Activated CD4-positive, alpha-beta T cell treated with anti-CD3 and anti-CD28 coated beads for 36 hours (primary cell): ENCODE measurements at regions not wholly inside any gene's neighbourhood (a gene's known extent, or its start where the extent isn't known, plus 50 kb on each side); places are given as distances from the start of the nearest gene placed in this dataset.
"Not testable (repeated sequence)": the region's sequence is repeated elsewhere in the genome, so short reads cannot be mapped to it uniquely, and the experiment has no call there.

Source experiments
- ATAC-seq: fragments of 200-7000 bp; cut with Tn5 transposase; one replicate; pipeline ENCODE4 v1.10.0; 2021; ENCODE audit warnings: mild to moderate bottlenecking, moderate library complexity
- CTCF ChIA-PET: fragments of 350-600 bp; sonication (Branson Sonifier 250); formaldehyde crosslinking; loops from one replicate; lab custom pipeline; 2021; ENCODE audit warnings: antibody characterized with exemption; lab: Charles Lee
- POLR2A ChIA-PET: fragments of 350-600 bp; sonication (Branson Sonifier 250); formaldehyde crosslinking; loops from one replicate; lab custom pipeline; 2021; ENCODE audit warnings: antibody characterized with exemption, inconsistent platforms; lab: Charles Lee
- DNase-seq: peaks from one replicate; pipeline ENCODE4 v3.0.0-alpha.2; 2020
- H3K27ac Mint-ChIP-seq: one replicate; pipeline ENCODE4 v1.8.0; 2021; ENCODE audit warnings: mixed read lengths
- H3K27me3 Mint-ChIP-seq: one replicate; pipeline ENCODE4 v1.8.0; 2021; ENCODE audit warnings: mixed read lengths
- H3K36me3 Mint-ChIP-seq: one replicate; pipeline ENCODE4 v1.8.0; 2021; ENCODE audit warnings: low read depth, mixed read lengths
- H3K4me1 Mint-ChIP-seq: one replicate; pipeline ENCODE4 v1.8.0; 2021; ENCODE audit warnings: mixed read lengths
- H3K4me3 Mint-ChIP-seq: one replicate; pipeline ENCODE4 v1.8.0; 2021; ENCODE audit warnings: mild to moderate bottlenecking, moderate library complexity, mixed read lengths
- H3K9me3 Mint-ChIP-seq: one replicate; pipeline ENCODE4 v1.8.0; 2021; ENCODE audit warnings: low read depth, mixed read lengths
- intact Hi-C, 2 experiments: fragments of 100-400 bp; cut with DNase I in 1 of 2; cut with micrococcal nuclease in 1 of 2; formaldehyde crosslinking; loops; one replicate each; pipeline versions ENCODE4 v1.14.2 to v1.15.1; 2022 to 2024; cut with DNase I, micrococcal nuclease

- H3K4me1 Mint-ChIP-seq, H3K27ac Mint-ChIP-seq, H3K36me3 Mint-ChIP-seq, intact Hi-C loops, H3K27me3 Mint-ChIP-seq, H3K9me3 Mint-ChIP-seq, H3K4me3 Mint-ChIP-seq, ATAC-seq, CTCF ChIA-PET, DNase-seq, POLR2A ChIA-PET: not testable (repeated sequence)
These were observed 298.0 kb upstream of the DLGAP1 start for GRCh38 chr18:4753151-4753550.

GRCh38 chr18:4751523-4751922 lies 296.4 kb upstream of the DLGAP1 start:
- ChIA-PET POLR2A (no interaction called here), CTCF (no interaction called here)
- Mint-ChIP-seq H3K27ac (no peak overlapping the region), H3K36me3 (no peaks in the 10 kb centered on the region), H3K27me3 (no peaks in the 10 kb centered on the region), H3K4me3 (no peak overlapping the region), H3K4me1 (no peaks in the 10 kb centered on the region), H3K9me3 (peaks cover 15% of the 10 kb centered on the region)
- intact Hi-C loops: no loop called here
- no peak for DNase-seq
- no peak for ATAC-seq

GRCh38 chr18:4750393-4751346 lies 295.6 kb upstream of the DLGAP1 start:
- ATAC-seq (no peak), DNase-seq (no peak)
- no peak overlapping the region for H3K27ac Mint-ChIP-seq
- intact Hi-C loops: no loop called here
- H3K9me3 Mint-ChIP-seq: peaks cover 12% of the 10 kb centered on the region
- no peaks in the 10 kb centered on the region for H3K27me3 Mint-ChIP-seq
- H3K4me3 Mint-ChIP-seq: no peak overlapping the region
- POLR2A ChIA-PET: no interaction called here
- CTCF ChIA-PET: interaction anchor here (0.8 to 0.9 kb wide), 2 partner anchors 879 to 1853 kb away, joined by 3 read pairs; no protein-coding TSS in a partner anchor
- H3K36me3 Mint-ChIP-seq: no peaks in the 10 kb centered on the region
- H3K4me1 Mint-ChIP-seq: no peaks in the 10 kb centered on the region

- ATAC-seq: no peak
- intact Hi-C loops: no loop called here
- Mint-ChIP-seq H3K9me3 (peaks cover 9% of the 10 kb centered on the region), H3K27ac (no peak overlapping the region), H3K36me3 (no peaks in the 10 kb centered on the region), H3K4me1 (no peaks in the 10 kb centered on the region), H3K27me3 (no peaks in the 10 kb centered on the region), H3K4me3 (no peak overlapping the region)
- no peak for DNase-seq
- CTCF ChIA-PET: interaction anchor here (1.0 kb wide), 1 partner anchor 67 kb away, joined by 3 read pairs; no protein-coding TSS in a partner anchor
- POLR2A ChIA-PET: no interaction called here
These were observed 293.9 kb upstream of the DLGAP1 start for GRCh38 chr18:4748975-4749374.

GRCh38 chr18:4734903-4735302 lies 279.8 kb upstream of the DLGAP1 start:
- POLR2A ChIA-PET: no interaction called here
- Mint-ChIP-seq H3K27ac (no peak overlapping the region), H3K4me3 (no peak overlapping the region), H3K27me3 (no peaks in the 10 kb centered on the region), H3K4me1 (no peaks in the 10 kb centered on the region), H3K36me3 (no peaks in the 10 kb centered on the region), H3K9me3 (peaks cover 5% of the 10 kb centered on the region)
- intact Hi-C loops: no loop called here
- DNase-seq (no peak), ATAC-seq (no peak)
- CTCF ChIA-PET: interaction anchor here (1.2 kb wide), 1 partner anchor 9 kb away, joined by 4 read pairs; no protein-coding TSS in a partner anchor

GRCh38 chr18:4734021-4734420 lies 278.9 kb upstream of the DLGAP1 start:
- intact Hi-C loops: no loop called here
- peaks cover 5% of the 10 kb centered on the region for H3K9me3 Mint-ChIP-seq

GRCh38 chr18:4721545-4721944 lies 266.4 kb upstream of the DLGAP1 start:
- CTCF ChIA-PET: no interaction called here
- Mint-ChIP-seq H3K9me3 (no peaks in the 10 kb centered on the region), H3K27me3 (no peaks in the 10 kb centered on the region), H3K4me1 (no peaks in the 10 kb centered on the region), H3K36me3 (no peaks in the 10 kb centered on the region), H3K27ac (no peak overlapping the region), H3K4me3 (no peak overlapping the region)
- DNase-seq (no peak), ATAC-seq (no peak)
- POLR2A ChIA-PET: no interaction called here
- intact Hi-C loops: no loop called here

More at GRCh38 chr18:4734021-4734420, 278.9 kb upstream of the DLGAP1 start:
- ChIA-PET POLR2A (no interaction called here), CTCF (interaction anchor here (1.2 kb wide), 1 partner anchor 10 kb away, joined by 4 read pairs; no protein-coding TSS in a partner anchor)
- ATAC-seq: no peak
- no peak overlapping the region for H3K4me3 Mint-ChIP-seq
- H3K27me3 Mint-ChIP-seq: no peaks in the 10 kb centered on the region
- no peak overlapping the region for H3K27ac Mint-ChIP-seq
- H3K4me1 Mint-ChIP-seq: no peaks in the 10 kb centered on the region
- H3K36me3 Mint-ChIP-seq: no peaks in the 10 kb centered on the region
- no peak for DNase-seq

GRCh38 chr18:4720518-4720917 lies 265.4 kb upstream of the DLGAP1 start:
- H3K27ac Mint-ChIP-seq: no peak overlapping the region
- intact Hi-C loops: no loop called here

GRCh38 chr18:4705894-4706293 lies 250.8 kb upstream of the DLGAP1 start:
- ChIA-PET POLR2A (no interaction called here), CTCF (interaction anchor here (0.6 kb wide), 1 partner anchor 59 kb away, joined by 3 read pairs; no protein-coding TSS in a partner anchor)
- Mint-ChIP-seq H3K36me3 (no peaks in the 10 kb centered on the region), H3K4me1 (no peaks in the 10 kb centered on the region), H3K27me3 (no peaks in the 10 kb centered on the region), H3K4me3 (no peak overlapping the region), H3K9me3 (peaks cover 1% of the 10 kb centered on the region), H3K27ac (no peak overlapping the region)
- intact Hi-C loops: no loop called here
- no peak for ATAC-seq
- no peak for DNase-seq

More at GRCh38 chr18:4720518-4720917, 265.4 kb upstream of the DLGAP1 start:
- no peak overlapping the region for H3K4me3 Mint-ChIP-seq
- no peaks in the 10 kb centered on the region for H3K4me1 Mint-ChIP-seq
- DNase-seq (no peak), ATAC-seq (no peak)
- H3K36me3 Mint-ChIP-seq: no peaks in the 10 kb centered on the region
- H3K27me3 Mint-ChIP-seq: no peaks in the 10 kb centered on the region
- H3K9me3 Mint-ChIP-seq: no peaks in the 10 kb centered on the region
- ChIA-PET CTCF (no interaction called here), POLR2A (no interaction called here)

GRCh38 chr18:4704781-4705180 lies 249.7 kb upstream of the DLGAP1 start:
- Mint-ChIP-seq H3K27me3 (no peaks in the 10 kb centered on the region), H3K27ac (no peak overlapping the region), H3K36me3 (no peaks in the 10 kb centered on the region), H3K4me3 (no peak overlapping the region), H3K9me3 (no peaks in the 10 kb centered on the region), H3K4me1 (no peaks in the 10 kb centered on the region)
- CTCF ChIA-PET: no interaction called here
- POLR2A ChIA-PET: no interaction called here
- ATAC-seq (no peak), DNase-seq (no peak)
- intact Hi-C loops: no loop called here

GRCh38 chr18:4691836-4692235 lies 236.7 kb upstream of the DLGAP1 start:
- no peak overlapping the region for H3K27ac Mint-ChIP-seq
- POLR2A ChIA-PET: no interaction called here
- no peaks in the 10 kb centered on the region for H3K36me3 Mint-ChIP-seq
- CTCF ChIA-PET: no interaction called here
- no peak for ATAC-seq
- H3K9me3 Mint-ChIP-seq: peaks cover 11% of the 10 kb centered on the region
- DNase-seq: no peak
- intact Hi-C loops: no loop called here
- no peak overlapping the region for H3K4me3 Mint-ChIP-seq
- no peaks in the 10 kb centered on the region for H3K27me3 Mint-ChIP-seq
- no peaks in the 10 kb centered on the region for H3K4me1 Mint-ChIP-seq

- DNase-seq, CTCF ChIA-PET, intact Hi-C loops, POLR2A ChIA-PET, ATAC-seq, H3K27ac Mint-ChIP-seq, H3K4me1 Mint-ChIP-seq, H3K27me3 Mint-ChIP-seq, H3K36me3 Mint-ChIP-seq, H3K4me3 Mint-ChIP-seq: not testable (repeated sequence)
- H3K9me3 Mint-ChIP-seq: peaks cover 18% of the 10 kb centered on the region
These were observed 223.6 kb upstream of the DLGAP1 start for GRCh38 chr18:4678685-4679084.
